Neutrophil (primary cell): ENCODE measurements at regions not wholly inside any gene's neighbourhood (a gene's known extent, or its start where the extent isn't known, plus 50 kb on each side); places are given as distances from the start of the nearest gene placed in this dataset.

ENCODE experiments used
- H3K27ac ChIP-seq: fragments of 200-600 bp; sonication (generic); 2 replicates; pipeline ENCODE4 v1.5.1; 2016; ENCODE audit warnings: mild to moderate bottlenecking, moderate library complexity
- H3K27me3 ChIP-seq: fragments of 200-600 bp; sonication (generic); 2 replicates; pipeline ENCODE4 v1.6.0; 2016; ENCODE audit warnings: mild to moderate bottlenecking
- H3K36me3 ChIP-seq: fragments of 200-600 bp; sonication (generic); 2 replicates; pipeline ENCODE4 v1.5.1; 2017
- H3K4me1 ChIP-seq, 2 experiments: fragments of 200-600 bp in 1 of 2; sonication (generic) in 1 of 2; 1 replicate in 1 of 2; 2 replicates in 1 of 2; pipeline versions ENCODE4 v1.5.1 to v1.6.1; 2013 to 2016; ENCODE audit warnings: low read depth in 1 of 2, low read length in 1 of 2, mild to moderate bottlenecking in 1 of 2, moderate library complexity in 1 of 2; ENCODE audit not compliant: control insufficient read depth in 1 of 2, insufficient read depth in 1 of 2
- H3K4me3 ChIP-seq, 2 experiments: fragments of 200-600 bp in 1 of 2; sonication (generic) in 1 of 2; 1 replicate in 1 of 2; 2 replicates in 1 of 2; pipeline ENCODE4 v1.5.1; 2013 to 2016; ENCODE audit warnings: low read depth in 1 of 2, low read length in 1 of 2, mild to moderate bottlenecking in 1 of 2, moderate library complexity in 1 of 2
- H3K9me3 ChIP-seq: fragments of 200-600 bp; sonication (generic); 2 replicates; pipeline ENCODE4 v1.5.1; 2016
- TF ChIP-seq, protein P1 (sequence below): fragments of 200-600 bp; sonication (generic); IDR thresholded peaks from 2 replicates; pipeline ENCODE4 v1.5.1; 2016; ENCODE audit warnings: antibody characterized with exemption

DNA sequence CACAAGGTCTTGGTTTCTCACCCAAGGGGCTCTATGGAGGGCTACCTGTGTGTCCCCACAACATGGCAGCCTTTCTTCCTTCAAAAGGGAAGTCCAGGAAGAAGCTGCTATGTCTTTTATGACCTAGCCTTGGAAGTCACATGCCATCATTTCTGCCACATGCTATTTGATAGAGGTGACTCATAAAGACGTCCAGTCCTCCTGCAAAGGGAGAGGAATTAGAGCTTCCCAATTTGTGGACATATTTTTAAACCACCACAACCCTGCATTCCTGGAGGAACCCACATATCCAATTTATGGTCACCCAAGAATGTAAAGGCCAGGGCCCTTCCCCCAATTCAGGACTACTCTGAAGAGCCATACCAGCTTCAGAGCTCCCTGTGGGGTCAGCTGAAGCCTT is 246.2 kb downstream of the CYP26B1 start:
- no peaks in the 10 kb centered on the region for H3K4me1 ChIP-seq
- H3K9me3 ChIP-seq: no peaks in the 10 kb centered on the region
- H3K27ac ChIP-seq: no peak overlapping the region
- H3K36me3 ChIP-seq: no peaks in the 10 kb centered on the region
- H3K4me3 ChIP-seq: no peak overlapping the region
- peaks cover 14% of the 10 kb centered on the region for H3K27me3 ChIP-seq
- TF ChIP-seq, protein P1, sequence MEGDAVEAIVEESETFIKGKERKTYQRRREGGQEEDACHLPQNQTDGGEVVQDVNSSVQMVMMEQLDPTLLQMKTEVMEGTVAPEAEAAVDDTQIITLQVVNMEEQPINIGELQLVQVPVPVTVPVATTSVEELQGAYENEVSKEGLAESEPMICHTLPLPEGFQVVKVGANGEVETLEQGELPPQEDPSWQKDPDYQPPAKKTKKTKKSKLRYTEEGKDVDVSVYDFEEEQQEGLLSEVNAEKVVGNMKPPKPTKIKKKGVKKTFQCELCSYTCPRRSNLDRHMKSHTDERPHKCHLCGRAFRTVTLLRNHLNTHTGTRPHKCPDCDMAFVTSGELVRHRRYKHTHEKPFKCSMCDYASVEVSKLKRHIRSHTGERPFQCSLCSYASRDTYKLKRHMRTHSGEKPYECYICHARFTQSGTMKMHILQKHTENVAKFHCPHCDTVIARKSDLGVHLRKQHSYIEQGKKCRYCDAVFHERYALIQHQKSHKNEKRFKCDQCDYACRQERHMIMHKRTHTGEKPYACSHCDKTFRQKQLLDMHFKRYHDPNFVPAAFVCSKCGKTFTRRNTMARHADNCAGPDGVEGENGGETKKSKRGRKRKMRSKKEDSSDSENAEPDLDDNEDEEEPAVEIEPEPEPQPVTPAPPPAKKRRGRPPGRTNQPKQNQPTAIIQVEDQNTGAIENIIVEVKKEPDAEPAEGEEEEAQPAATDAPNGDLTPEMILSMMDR: no peak

- Histone ChIP-seq H3K4me1 (no peaks in the 10 kb centered on the region), H3K27me3 (peaks cover 14% of the 10 kb centered on the region), H3K9me3 (no peaks in the 10 kb centered on the region), H3K36me3 (no peaks in the 10 kb centered on the region), H3K4me3 (no peak overlapping the region), H3K27ac (no peak overlapping the region)
- TF ChIP-seq, protein P1: no peak
Measured at GRCh38 chr2:71898851-71899681, 248.6 kb downstream of the CYP26B1 start.

DNA sequence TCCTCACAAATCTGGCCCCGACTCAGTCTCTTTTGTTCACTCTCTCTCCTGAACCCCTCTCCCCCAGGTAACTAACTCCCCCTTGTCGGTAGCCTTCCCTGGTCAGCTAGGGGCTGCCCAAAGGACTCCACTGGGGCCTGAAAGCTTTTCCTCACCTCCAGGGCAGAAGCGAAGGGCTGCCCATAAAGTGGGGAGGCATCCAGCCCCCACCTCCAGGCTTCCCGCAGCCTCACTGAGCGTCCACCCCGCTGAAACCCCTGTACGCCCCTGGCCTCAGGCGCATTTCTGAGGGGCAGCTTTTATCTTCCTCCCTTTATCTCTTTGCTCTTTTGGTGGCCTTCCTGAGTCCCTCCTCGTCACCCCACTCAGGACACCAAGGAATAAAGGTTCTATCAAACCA is 249.3 kb downstream of the CYP26B1 start:
- H3K4me3 ChIP-seq: no peak overlapping the region
- H3K36me3 ChIP-seq: no peaks in the 10 kb centered on the region
- no peak overlapping the region for H3K27ac ChIP-seq
- no peaks in the 10 kb centered on the region for H3K9me3 ChIP-seq
- H3K27me3 ChIP-seq: peaks cover 14% of the 10 kb centered on the region
- H3K4me1 ChIP-seq: no peaks in the 10 kb centered on the region
- TF ChIP-seq, protein P1: no peak

DNA sequence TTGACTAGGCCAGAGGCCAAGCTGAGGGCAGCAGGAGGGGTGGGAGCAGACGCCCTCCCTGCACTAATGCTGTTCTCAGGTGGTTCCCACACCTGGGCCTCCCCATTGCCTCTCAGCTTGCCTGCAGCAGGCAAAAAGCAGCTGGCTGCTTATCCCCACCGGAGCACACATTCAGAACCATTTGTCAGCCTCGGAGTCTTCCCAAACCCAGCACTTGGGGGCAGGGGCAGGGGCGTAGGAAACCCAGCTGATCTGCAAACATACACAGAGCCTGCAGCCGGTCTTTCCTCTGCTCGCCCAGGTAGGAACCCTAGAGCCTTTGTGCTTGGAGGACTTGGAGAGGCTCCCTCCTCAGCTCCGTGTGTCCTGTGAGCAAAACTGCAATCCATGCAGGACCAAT is 249.8 kb downstream of the CYP26B1 start:
- no peaks in the 10 kb centered on the region for H3K36me3 ChIP-seq
- TF ChIP-seq, protein P1: no peak
- H3K4me1 ChIP-seq: no peaks in the 10 kb centered on the region
- H3K4me3 ChIP-seq: no peak overlapping the region
- H3K27me3 ChIP-seq: peaks cover 12% of the 10 kb centered on the region
- no peak overlapping the region for H3K27ac ChIP-seq
- no peaks in the 10 kb centered on the region for H3K9me3 ChIP-seq

DNA sequence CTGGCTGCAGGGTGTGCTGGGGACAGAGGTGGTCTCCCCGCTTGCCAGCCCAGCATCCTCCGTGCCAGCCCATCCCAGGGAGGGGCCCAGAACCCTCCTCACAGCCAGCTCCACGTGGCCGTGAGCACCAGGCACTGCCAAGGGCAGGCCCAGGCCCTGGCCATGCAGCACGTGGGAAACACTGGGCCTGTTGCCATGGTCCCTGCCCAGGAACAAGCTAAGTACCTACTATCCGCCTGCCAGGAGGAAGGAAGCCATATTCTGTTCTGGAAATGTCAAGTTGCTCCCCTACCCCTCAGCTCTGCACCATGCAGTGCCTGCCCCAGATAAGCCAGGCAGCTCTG is 250.6 kb downstream of the CYP26B1 start:
- H3K9me3 ChIP-seq: no peaks in the 10 kb centered on the region
- TF ChIP-seq, protein P1: no peak
- no peaks in the 10 kb centered on the region for H3K4me1 ChIP-seq
- no peaks in the 10 kb centered on the region for H3K36me3 ChIP-seq
- H3K27ac ChIP-seq: no peak overlapping the region
- peaks cover 7% of the 10 kb centered on the region for H3K27me3 ChIP-seq
- H3K4me3 ChIP-seq: no peak overlapping the region
